ENCODE measurements at regions not wholly inside any gene's neighbourhood (a gene's known extent, or its start where the extent isn't known, plus 50 kb on each side); places are given as distances from the start of the nearest gene placed in this dataset.
"Not testable (repeated sequence)": the region's sequence is repeated elsewhere in the genome, so short reads cannot be mapped to it uniquely, and the experiment has no call there.

DNA sequence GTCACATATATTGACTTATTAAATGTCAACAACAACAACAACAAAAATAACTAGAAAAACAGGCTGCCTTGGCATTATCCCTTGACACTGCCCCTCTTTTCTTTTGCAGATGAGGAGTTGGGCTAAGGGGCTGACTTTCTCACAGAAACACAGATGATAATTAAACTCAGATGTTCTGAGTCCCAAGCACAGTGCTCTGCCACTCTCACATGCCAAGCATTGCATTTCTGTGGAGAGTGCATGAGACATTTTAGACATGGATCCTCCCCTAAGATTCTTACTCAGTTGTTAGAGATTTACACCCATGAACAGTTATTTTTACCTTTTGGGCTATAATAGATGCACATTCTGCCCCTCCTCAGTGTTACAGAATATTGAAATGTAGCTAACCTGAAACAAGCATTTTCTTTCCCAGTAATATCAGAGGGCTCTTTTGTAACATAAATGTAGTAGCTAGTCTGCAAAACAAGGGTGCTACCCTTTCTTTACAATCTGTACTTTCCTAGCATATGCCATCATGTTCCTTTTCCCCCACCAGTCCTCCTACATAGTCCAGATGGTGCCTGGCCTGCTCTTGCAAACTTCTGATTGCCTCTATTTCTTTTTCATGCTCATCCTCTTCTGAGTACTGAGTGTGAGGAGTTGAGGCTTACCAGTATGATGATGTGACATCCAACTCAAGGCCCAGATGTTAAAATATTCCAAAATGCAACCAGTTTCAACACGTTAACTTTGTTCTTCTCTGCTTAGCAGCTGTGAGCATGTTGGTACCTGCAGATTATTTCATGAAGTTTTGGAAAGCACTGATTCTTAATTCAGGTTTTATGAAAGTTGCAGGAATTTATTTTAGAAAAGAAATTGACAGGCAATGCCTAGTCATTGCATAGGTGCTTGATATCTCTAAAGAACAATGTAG, 125.0 kb upstream of the ATP2B1 start:
- no peak for DNase-seq

DNA sequence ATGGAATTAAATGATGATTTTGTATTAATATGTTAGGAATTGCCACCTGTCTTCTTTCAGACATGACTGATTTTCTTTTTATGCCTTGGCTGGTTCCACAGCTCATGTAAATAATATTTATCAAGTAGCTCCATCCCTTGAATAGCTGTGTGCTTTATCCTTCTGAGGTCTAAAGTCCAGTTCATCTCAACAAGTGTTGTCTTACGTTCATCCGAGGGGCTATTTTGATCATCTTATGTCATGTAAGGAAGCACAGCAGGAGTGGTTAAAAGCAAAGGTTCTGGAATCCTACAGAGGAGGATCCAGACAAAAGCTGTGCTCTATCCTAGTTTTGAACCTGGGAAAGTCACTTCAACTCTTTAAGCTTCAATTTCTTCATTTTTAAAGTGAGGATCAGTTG, 123.7 kb upstream of the ATP2B1 start:
- DNase-seq, result no peak

DNA sequence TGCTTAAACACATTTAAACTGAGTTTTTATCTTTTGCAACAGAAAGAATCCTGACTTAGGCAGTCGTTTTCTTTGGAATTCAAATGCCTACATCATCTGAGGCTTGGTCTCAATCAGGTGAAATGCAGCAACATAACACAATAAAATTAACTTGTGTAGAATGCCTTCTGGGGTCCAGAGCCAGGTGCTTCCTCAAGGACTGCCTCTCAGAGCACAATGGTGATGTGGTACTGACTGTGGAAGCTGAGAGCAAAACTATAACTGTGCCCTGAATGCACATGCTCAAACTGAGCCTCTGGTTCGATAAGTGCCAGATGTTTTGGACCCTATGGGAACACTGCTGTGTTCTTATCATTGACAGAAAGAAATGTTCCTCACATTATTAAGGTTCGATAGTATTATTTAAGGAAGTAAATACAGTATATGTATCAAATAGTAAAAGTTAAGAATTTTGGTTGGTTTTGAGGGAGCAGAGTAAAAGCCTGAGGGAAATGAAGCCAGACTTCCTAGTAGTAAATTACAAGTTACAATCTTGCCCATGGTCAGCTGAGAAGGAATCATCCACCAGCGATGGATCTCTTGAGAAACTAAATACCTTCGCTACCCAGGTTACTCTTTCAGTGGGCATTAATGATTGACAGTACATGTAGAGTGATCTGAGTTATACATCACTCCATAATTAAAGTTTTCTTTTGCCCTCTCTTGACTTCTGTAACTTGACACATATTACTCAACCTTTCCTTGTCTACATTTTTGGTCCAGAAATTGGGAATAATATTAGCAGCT, 122.9 kb upstream of the ATP2B1 start:
- DNase-seq, result no peak

DNA sequence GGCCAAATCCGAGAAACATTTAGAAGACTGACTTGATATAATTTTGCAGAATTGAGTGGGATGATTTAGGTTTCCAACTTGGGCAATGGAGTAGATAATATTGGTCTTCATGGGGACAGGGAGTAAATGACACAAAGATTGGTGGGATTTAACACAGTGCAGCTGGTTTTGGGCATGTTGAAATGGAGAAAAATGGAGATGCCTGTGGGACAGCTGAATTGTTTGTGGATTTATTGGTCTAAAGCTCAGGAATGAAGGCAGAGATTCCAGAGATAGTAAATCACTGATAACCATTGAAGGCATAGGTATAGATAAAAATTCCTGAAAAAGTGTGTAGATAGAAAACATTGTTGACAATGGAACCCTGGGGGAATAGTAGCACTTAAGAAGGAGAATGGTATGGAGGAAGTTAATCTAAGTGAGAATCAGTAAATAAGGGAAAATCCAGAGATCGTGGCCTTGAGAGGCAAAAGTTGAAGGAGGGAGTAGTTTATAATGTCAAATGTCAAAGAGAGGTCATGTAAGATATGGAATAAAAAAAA, 120.9 kb upstream of the ATP2B1 start:
- no peak for DNase-seq

DNA sequence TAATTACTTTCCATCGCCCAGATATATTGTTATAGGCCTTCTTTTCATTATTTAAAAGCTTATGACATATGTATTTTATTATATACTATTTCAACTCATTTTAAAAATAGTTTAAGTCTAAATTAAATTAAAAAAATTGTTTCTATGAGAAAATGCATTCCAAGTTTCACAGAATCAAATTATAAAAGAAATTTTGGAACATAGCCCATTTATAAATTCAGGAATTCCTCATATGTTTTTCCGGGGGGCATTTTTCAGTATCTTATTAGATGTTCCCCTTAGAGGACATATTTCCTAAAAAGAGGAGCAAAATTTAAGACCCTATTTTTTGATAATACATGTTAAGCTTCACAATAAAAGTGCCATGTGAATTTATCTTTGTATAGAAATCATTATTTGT, 119.9 kb upstream of the ATP2B1 start:
- no peak for DNase-seq

DNA sequence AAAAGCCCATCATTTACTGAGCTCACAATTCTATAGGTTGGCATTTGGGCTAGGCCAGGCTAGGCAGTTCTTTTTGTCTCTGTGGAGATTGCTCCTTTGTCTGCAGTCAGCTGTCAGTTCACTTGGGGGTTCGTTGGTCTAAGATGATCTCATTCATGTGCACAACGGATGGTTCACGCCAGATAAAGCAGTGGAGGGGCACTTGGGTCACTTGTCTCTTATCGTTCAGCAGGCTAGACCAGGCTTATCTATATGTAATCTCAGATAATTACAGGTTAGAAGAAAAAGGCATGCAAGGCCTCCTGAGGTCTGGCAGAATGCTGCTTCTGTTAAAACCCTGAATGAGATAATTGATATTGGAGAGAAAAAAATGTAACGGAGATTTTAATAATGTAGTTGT, 119.0 kb upstream of the ATP2B1 start:
- no peak for DNase-seq

DNA sequence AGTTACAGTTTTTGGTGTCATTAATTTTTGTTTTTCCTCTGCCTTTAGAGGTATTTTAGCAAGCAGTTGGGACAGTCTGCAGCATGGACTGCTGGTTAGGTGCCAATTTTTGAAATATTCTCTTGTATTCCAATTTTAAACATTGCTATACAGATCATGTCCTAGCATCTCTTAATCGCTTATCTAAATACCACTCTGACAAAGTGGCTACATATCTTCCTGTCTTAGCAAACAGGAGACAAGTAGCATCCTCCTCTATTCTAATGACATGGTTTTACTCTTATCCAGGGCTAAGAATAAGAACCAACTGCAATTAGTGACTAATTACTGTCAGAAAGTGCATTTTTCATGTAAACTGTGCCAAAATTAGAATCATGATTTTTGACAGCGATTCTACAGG, 117.8 kb upstream of the ATP2B1 start:
- DNase-seq, result no peak

DNA sequence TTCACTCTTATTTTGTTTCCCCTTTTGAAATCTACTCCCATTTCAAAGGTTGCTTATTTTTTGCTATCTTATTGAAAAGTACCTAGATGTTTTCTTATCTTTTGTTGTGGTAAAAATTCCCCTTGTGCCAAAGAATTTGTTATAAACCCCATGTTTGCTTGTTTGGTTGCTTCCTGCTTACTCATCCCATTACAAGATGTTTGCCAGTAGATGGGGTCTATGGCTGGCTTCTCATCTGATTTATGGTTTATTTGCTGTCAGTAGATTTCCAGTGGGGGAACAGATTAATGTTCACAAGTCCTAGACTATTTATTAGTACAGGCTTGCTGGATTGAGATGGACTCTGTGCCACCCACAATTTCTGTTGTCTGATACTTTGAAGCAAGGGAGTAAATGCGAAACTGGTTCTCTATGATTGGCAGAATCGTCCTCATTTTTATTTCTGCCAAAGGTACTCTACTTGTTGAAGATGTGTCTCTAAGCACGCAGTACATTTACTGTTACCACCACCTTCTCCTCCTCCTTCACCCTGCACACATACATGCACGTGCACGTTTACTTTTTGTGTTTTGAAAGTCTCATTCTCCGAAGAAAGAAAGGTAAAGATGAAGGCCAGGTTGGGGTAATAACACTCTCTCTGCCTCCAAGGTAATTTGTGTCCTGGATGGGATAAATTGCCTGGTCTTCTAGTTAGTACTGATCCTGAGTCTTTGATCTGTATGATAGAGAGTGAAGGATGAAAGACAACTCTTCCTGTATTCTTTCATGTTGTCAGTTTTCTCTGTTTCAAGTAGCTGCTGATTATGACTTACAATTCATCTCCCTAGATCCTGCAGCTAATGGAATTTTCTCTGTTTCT, 117.2 kb upstream of the ATP2B1 start:
- peak; percentile 19 for DNase-seq

DNA sequence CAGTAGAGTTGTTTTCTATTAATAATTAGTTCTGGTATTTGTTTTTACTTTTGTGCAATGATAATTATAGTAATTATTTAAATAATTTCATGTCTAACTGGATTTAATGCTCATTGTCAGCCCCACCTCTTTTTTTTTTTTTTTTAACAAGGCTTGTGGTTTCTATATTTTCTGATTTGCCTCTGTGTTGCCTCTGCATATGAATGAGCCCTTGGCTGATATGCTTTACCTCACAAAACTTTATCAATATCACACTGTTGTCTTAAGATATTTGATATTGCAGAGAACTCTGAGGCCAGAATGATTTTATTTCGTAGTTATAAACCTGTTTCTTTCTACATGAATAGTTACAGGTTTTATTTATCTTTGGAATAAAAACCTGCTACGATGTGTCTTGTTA, 116.2 kb upstream of the ATP2B1 start:
- no peak for DNase-seq

DNA sequence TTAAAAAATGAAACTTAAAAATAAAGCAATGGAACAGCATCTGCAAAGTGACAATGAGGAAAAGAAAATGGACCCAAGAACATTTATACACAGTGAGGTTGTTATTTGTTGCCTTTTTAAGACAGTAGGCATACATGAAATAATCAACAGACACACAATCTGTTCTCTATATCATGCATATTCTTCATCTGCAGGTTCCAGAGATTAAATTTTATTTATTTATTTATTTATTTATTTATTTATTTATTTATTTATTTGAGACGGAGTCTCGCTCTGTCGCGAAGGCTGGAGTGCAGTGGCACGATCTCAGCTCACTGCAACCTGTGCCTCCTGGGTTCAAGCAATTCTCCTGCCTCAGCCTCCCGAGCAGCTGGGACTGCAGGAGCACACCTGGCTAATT, 114.4 kb upstream of the ATP2B1 start:
- DNase-seq, result not testable (repeated sequence)

DNA sequence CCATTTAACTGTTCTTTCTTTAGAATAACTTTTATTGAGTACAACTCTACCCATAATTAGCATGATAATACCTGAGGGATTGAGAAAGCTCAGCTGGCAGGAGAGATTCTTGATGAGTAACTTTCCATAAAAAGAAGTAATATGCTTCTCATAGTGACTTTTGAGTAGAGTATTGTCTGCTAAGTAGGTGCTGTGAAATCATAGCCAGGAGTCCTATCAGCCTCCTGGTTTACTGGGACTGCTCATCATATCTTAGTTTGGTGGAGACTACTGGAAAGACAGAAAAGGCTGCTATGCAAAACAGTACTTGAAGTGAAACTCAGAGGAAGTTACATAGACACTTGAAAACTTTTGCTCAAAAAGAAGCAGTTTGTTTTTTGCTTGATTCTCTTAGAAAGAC, 113.3 kb upstream of the ATP2B1 start:
- no peak for DNase-seq

DNA sequence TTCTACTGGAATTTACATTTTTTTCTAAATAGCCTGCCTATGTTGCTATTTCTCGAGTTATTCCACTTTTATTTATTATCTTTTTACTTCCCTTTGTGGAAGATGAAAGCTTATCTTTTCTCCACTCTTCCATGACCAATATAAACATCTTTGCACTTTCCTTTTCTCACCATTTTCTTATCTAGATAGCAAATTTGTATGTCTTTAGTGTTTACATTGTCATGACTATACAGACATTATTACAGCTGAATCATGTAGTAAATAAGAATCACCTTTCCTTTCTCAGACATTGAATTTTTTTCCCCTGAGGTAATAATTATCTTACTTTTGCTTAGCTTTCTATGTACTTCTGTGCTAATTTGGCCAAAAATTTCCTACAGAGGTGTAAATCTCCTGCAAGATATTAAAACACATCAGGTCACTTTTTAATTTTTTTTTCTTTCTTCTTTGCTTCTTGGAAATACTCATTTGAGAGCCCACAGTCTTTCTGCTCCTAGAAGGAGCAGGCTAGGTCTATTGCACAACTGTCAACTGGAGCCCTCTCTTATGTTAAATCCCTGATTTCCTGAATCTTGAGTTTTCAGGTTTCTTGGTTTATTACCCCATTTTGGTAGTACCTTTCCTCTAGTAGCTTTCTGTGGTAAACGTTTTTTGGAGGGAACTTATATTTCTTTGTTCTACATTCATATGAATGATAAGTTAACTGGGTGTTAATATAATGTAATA, 109.0 kb upstream of the ATP2B1 start:
- DNase-seq, result peak; percentile 23

DNA sequence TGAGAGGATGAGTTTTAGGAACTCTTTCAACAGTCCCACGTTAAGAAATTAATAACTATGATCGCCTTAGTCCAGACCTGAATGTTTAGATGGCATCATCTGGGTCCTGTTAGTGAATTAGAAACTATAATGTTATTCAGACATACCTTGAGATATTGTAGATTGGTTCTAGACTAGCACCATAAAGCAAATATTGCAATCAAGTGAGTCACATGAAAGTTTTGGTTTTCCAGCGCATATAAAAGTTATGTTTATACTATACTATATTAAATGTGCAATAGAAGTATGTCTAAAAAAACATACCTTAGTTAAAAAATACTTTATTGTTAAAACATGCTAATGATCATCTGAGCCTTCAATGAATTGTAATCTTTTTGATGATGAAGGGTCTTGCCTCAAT, 106.6 kb upstream of the ATP2B1 start:
- no peak for DNase-seq

DNA sequence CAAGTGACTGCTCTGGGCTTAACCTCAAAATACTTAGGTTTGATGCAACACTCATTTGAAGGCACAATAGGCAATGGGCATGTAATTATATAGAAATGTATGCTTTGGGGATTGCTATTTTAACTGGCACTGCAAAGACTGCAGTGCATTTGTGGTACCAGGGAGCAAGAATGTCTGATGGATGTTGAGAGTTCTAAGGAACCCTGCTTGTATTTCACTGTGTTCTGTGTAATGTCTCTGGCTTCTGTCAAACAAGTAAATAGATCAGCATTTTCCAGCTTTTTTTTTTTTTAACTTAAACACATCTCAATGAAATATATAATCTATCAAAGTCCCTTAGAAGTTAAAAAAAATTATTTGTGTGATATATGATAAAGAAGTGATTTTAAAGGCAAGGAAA, 94.8 kb upstream of the ATP2B1 start:
- no peak for DNase-seq

DNA sequence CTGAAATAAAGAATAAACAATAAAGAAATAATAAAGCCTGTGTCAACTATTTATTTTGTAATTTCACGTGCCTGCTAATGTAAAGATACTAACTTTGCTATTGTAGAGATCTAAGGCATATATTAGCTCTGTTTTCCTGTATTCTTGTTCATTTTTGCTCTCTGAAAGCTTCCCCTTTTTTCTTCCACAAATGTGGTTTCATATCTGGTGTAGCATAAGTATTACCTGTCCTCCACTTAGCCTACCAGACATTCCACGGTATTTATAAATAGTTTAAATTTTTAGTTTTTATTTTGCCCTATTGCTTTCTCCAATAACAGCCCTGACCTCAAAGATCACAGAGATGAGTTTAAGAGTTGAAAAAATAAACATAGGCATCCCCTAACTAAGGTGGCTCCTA, 92.6 kb upstream of the ATP2B1 start:
- no peak for DNase-seq

DNA sequence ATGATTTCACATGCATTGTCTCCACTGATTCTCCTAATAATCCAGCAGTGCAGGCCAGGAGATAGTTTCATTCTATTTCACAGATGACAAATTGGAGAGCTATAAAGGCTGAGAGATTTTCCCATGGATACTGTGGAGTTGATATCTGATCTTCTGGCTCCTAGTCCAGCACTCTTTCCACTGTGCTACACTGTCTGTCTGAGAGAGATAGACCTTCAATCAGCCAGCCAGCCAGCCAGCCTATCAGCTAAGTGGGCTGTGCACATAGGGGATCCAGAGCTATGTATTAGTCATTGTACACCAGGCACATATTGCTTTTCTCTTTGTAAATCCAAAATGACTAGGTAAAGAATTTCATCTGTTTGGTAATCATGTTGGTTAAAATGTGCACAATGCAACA, 91.8 kb upstream of the ATP2B1 start:
- DNase-seq, result no peak

DNA sequence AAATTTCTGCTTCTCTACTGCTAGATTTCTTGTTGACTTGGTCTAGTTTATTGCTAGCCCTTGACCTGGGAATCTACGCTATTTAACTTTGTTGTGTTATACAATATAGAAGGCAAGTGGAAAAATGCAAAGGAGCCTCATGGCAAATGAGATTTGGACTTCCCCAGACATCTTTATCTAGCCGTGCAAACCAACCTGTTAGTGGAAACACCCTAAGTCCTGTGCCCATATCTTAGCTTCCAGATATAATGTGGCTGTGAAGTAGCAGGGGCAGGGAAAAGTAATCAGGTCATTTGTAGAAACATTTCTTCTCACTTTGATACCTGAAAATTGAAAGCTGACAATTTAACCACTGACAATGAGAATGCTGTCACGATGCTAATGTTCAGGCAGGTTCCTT, 90.7 kb upstream of the ATP2B1 start:
- DNase-seq, result no peak

DNA sequence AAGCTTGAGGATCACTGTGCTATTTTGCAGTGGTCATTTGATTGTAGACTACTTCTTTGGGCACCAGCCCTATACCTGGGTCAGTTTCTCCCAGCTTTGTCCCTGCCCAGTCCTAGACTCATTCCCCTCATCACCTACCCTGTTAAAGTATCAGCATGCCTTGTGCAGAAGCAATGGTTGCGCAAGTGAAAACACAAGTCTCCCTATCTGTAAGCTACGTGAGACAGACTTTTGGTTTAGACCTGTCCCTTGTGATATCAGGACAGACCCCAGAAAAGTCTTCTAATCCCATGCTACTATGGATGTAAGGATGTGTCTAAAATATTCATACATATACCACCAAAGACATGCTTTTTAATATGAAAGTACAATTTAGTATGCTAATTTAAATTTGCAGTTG, 88.8 kb upstream of the ATP2B1 start:
- DNase-seq, result no peak

DNA sequence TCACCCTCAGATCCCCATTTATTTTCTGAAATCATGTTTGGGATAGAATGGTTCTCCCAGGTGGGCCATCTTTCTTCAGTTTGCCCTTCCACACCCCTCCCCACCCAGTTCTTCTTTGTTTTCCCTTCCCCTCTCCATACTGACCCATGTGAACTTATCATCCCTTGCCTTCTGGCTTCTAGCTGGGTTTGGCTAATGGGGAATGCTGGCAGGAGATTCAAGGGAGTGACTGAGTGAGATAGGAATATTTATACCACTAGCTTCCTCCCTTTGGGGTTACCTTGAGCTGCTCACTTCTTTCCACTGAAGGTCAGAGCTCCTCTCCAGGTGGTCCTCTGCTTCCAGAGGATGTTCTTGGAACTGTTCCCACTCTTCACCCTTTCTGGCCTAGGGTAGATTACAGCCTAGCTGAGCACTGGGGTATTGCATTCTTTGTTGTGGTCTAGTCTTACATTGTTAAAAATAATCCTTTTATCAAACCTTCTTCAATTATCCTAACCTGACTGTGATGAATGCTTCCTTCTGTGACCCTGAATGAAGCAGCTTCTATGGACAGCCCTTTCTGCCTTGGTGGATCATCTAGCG, 88.3 kb upstream of the ATP2B1 start:
- no peak for DNase-seq

DNA sequence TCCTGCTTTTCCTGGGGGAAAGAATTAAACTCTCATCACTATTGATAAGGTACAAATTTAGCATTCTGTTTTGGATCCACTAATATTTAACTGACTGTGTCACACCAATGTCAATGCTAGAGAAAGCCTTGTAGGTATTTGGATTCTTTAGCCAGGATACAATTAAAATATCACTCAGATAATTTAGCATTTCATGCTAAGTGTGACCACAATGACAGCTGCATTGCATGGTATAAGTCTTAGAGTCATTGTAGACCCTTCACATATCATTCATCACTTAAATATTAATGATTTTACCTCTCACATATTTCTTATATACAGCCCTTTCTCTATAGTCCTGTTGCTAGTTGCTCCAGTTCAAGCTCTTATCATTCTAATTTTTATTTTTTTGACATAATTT, 85.3 kb upstream of the ATP2B1 start:
- DNase-seq, result no peak

DNA sequence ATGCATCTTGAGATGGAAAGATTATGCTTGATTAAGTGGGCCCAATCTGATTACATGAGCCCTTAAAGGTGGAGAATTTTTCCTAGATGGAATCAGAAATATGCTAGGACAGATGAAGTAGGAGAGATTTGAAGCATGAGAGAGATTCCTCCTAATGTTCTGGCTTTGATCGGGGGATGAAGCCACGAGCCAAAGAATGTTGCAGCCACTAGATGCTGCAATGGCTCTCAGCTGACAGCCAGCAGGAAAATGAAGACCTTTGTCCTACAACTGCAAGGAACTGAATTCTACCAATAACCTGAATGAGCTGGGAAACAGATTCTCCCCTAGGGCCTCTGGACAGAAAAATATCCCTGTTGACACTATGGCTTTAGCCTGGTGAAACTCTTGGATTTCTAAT, 82.6 kb upstream of the ATP2B1 start:
- no peak for DNase-seq

DNA sequence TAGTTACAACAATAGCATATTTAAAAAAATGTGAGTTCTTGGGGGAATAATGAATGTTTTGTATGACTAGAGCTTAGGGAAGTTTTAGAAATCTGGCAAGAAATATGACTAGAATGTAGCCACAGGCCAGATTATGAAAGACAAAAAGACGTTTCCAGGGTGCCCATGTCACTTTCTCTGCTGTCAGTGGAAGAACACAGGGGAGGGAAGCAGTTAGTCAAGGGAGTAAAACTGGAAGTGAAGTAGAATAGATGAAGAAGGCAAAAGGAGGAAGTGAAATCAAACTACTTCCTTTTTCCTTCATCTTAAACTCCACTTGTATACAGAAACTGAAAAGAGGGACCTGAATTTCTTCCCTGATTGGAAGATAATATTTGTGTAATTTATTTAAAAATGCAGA, 81.2 kb upstream of the ATP2B1 start:
- DNase-seq, result no peak
